Fibroblast of upper back skin (primary cell): ENCODE measurements at regions not wholly inside any gene's neighbourhood (a gene's known extent, or its start where the extent isn't known, plus 50 kb on each side); places are given as distances from the start of the nearest gene placed in this dataset.
A peak's percentile ranks its signal among the peaks of the same experiment; 100 is the strongest.

Experiments used
- DNase-seq: peaks from one replicate; pipeline ENCODE4 v3.0.0-alpha.2; 2013

DNA sequence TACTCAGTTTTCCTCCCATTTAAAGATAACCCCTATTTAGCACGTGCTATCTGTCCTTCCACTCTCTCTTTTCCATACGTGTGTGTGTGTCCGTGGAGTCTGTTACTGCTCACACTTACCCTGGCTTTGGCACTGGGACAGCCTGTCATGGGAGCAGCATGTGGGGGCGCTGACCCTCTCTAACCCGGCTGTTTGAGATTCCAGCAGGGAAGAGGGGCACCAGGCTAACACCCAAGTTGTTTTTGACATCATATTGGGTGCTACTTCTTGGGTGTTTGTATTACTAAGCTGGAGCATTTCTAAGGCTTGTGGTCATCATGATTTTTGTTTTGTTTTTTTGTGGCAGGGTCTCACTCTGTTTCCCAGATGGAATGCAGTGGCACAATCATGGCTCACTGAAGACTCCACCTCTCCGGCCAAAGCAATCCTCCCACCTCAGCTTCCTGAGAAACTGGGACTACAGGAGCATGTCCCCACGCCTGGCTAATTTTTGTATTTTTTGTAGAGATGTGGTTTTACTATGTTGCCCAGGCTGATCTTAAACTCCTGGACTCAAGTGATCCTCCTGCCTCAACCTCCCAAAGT lies 56.9 kb upstream of the SIMC1 start:
- no peak for DNase-seq

DNA sequence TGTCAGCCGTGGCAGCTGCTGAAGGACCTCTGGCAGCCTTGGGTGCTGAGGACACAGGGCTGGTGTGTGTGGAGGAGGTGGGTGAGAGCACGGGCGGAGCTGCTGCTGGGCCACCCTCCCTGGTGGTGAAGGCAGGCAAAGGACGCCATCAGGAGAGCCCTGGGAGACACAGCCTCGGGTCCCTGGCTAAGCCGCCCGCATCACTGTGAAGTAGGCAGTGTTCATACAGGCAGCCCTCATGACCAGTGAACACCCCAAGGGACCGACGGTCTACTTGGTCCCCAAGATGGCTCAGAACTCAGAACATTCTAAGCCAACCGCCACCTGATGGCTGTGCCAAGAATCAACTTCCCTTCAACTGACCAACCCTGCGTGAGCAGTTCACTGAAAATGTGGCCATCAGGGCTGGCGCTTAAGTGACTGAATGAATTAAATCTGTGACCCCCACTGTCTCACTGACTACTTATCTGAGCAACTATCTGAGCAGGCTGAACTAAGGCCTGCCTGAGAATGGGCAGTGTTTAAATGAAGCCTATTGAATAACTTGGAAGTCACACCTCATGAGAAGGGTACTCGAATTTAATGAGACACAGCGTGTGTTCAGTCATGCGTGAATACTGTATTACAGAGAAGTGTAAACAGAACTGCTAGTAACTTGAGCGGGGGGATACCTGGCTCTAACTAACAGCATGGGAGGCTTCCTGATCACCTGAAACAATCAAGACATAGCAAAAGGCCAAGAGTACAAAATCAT lies 54.7 kb upstream of the SIMC1 start:
- DNase-seq: no peak

DNA sequence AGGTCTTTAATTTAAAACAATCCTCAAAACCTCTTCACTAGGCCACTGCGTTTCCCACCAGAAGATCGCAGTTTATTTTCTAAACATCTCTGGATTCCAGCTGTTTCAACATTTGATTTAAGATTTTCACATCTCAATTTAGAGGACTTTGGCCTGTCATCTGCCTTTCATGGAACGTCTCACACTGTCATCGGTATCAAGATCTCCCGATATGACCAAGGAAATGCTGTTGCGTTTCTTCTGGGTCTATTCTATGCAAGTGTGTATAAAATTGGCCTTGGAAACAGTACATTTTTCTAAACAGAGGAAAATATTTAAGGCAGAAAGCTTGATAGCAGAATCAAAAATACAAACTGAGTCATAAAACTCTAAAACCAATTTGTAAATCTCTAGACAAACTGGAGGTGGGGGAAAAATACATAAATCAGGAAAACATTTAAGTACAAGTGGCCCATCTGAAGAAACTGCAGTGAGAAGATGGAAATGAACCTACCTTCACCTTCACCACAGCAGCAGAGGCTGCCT lies 53.6 kb upstream of the SIMC1 start:
- no peak for DNase-seq

DNA sequence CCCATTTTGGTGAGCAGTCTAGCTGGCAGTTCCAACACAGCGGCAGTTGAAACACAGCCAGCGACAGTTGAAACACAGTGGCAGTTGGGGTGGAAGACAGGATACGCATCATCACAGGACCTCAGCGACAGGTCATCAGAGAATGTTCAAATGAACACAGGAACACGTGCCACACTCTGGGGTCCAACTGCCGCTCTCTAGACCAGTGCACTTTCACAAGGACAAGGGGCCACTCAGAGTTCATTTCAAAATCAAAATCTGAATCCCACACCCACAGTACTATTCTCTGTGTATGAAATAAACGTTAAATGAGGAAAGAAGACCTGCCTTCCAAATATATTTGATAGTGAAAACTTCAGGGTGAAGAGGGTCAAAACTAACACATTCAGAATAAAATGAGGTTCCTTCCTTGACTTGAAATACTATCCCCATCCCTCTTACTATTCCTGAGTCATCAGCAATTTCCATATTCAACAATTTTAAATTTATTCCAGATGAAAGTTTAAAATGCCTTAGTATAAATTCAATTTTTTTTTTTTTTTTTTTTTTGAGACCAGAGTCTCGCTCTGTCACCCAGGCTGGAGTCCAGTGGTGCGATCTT lies 53.0 kb upstream of the SIMC1 start:
- DNase-seq: peak; percentile 27

DNA sequence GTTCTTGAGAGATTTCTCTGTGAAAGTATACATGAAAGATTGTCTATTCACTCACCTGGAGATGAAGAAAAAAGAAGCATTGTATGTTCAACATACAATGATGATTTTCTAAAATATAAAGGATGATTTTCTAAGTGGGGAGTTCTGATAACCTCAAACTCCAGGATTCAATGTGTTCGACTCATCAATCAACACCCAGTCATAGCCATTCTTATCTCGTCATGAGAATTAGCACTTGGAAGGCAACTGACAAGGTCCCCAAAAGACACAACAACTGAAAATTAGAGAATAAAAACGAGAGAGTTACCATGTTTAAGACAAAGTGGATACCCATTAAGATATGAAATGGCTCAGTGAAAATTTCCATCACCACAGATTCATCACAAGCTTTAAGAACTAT lies 52.1 kb upstream of the SIMC1 start:
- no peak for DNase-seq

DNA sequence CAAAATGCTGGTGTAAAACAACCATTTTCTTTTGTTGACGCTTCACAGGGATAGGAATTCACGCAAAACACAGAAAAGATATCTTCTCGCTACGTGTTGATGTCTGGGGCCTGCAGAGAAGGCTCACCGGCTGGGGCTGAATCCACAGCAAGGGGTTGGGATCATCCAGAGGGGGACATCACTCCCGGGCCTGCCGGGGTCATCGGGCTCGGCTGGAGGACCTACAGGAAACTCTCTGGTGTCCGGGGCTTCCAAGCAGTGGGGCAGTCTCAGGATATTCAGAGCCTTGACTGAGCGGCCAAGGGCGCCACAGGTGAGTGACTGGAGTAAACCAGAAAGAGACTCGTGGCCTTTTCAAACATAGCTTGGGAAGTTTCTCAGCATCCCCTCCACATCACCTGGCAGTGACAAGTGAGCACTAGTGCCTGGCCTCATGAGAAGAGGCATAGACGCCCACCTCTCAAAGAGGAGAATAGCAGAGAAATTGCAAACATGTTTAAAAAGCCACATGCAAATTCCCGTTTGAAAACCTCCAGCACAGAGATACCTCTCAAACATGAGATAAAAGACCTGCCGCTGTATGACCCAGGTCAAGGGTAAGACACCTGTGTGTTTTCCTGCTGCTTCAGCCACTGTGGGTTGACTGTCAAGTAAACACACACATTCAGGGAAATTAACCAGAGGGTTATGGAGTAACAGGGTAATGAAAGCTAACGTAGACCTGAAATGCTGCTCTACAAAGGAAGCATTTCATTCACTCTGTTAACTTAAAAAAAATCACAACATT lies 50.8 kb upstream of the SIMC1 start:
- no peak for DNase-seq

DNA sequence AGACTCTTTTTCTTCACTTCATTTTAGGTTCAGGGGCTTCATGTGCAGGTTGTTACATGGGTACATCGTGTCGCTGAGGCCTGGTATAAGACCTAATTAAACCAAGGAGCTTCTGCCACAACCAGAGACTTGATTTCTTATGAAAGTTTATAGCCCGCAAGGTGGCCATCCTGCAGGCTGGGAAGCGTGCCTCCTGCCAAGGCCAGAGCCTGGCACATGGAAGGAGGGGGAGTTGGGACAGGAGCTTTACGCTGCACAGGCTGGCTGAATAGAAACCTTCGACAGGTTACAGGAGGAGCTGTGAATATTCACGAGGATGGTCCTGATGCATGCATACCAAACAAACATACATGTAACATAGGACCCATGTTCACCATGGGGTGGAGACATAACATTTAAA lies 50.1 kb upstream of the SIMC1 start:
- no peak for DNase-seq
